ENCODE measurements at regions not wholly inside any gene's neighbourhood (a gene's known extent, or its start where the extent isn't known, plus 50 kb on each side); places are given as distances from the start of the nearest gene placed in this dataset.

- H3K4me3 ChIP-seq, result no peak overlapping the region
- DNase-seq (ENCODE audit: low read depth, low spot score), result no peak
- H3K9me3 ChIP-seq (ENCODE audit: low read depth, low read length), result no peaks in the 10 kb centered on the region
- TF ChIP-seq FOXP2 (optimal IDR thresholded peaks at IDR 0.05; ENCODE audit: control extremely low read depth, extremely low read length, insufficient read depth), result no peak
- no peak for TF ChIP-seq POLR2AphosphoS5 (IDR thresholded peaks at IDR 0.05; ENCODE audit: borderline replicate concordance, low read depth, low read length)
- TF ChIP-seq EZH2 (IDR thresholded peaks at IDR 0.05), result no peak
- H3K9ac ChIP-seq (ENCODE audit: insufficient read length), result no peak overlapping the region
- no peaks in the 10 kb centered on the region for H3K36me3 ChIP-seq (ENCODE audit: insufficient read depth, low read length)
- H3K27ac ChIP-seq, result no peak overlapping the region
Observed at GRCh38 chr1:2906620-2907019, 105.1 kb upstream of the TTC34 start.

GRCh38 chr1:2907051-2907450, 105.6 kb upstream of the TTC34 start:
- Histone ChIP-seq H3K9ac (ENCODE audit: insufficient read length) (no peak overlapping the region), H3K27ac (no peak overlapping the region), H3K36me3 (ENCODE audit: insufficient read depth, low read length) (no peaks in the 10 kb centered on the region), H3K4me3 (no peak overlapping the region), H3K9me3 (ENCODE audit: low read depth, low read length) (no peaks in the 10 kb centered on the region)
- DNase-seq (ENCODE audit: low read depth, low spot score), result no peak
- TF ChIP-seq EZH2 (IDR thresholded peaks at IDR 0.05), result no peak
- TF ChIP-seq POLR2AphosphoS5 (IDR thresholded peaks at IDR 0.05; ENCODE audit: borderline replicate concordance, low read depth, low read length), result no peak
- TF ChIP-seq FOXP2 (optimal IDR thresholded peaks at IDR 0.05; ENCODE audit: control extremely low read depth, extremely low read length, insufficient read depth), result no peak

- Histone ChIP-seq H3K4me3 (no peak overlapping the region), H3K9me3 (ENCODE audit: low read depth, low read length) (no peaks in the 10 kb centered on the region), H3K36me3 (ENCODE audit: insufficient read depth, low read length) (no peaks in the 10 kb centered on the region), H3K9ac (ENCODE audit: insufficient read length) (no peak overlapping the region), H3K27ac (no peak overlapping the region)
- no peak for DNase-seq (ENCODE audit: low read depth, low spot score)
- TF ChIP-seq POLR2AphosphoS5 (IDR thresholded peaks at IDR 0.05; ENCODE audit: borderline replicate concordance, low read depth, low read length) (no peak), EZH2 (IDR thresholded peaks at IDR 0.05) (no peak), FOXP2 (optimal IDR thresholded peaks at IDR 0.05; ENCODE audit: control extremely low read depth, extremely low read length, insufficient read depth) (no peak)
Observed at GRCh38 chr1:2908081-2908480, 106.6 kb upstream of the TTC34 start.

- Histone ChIP-seq H3K27ac (no peak overlapping the region), H3K36me3 (ENCODE audit: insufficient read depth, low read length) (no peaks in the 10 kb centered on the region), H3K4me3 (no peak overlapping the region), H3K9ac (ENCODE audit: insufficient read length) (no peak overlapping the region), H3K9me3 (ENCODE audit: low read depth, low read length) (no peaks in the 10 kb centered on the region)
- TF ChIP-seq POLR2AphosphoS5 (IDR thresholded peaks at IDR 0.05; ENCODE audit: borderline replicate concordance, low read depth, low read length) (no peak), FOXP2 (optimal IDR thresholded peaks at IDR 0.05; ENCODE audit: control extremely low read depth, extremely low read length, insufficient read depth) (no peak), EZH2 (IDR thresholded peaks at IDR 0.05) (no peak)
- no peak for DNase-seq (ENCODE audit: low read depth, low spot score)
Observed at GRCh38 chr1:2908561-2908960, 107.1 kb upstream of the TTC34 start.

- no peak for TF ChIP-seq POLR2AphosphoS5 (IDR thresholded peaks at IDR 0.05; ENCODE audit: borderline replicate concordance, low read depth, low read length)
- TF ChIP-seq EZH2 (IDR thresholded peaks at IDR 0.05), result no peak
- no peak for TF ChIP-seq FOXP2 (optimal IDR thresholded peaks at IDR 0.05; ENCODE audit: control extremely low read depth, extremely low read length, insufficient read depth)
- no peak for DNase-seq (ENCODE audit: low read depth, low spot score)
- no peaks in the 10 kb centered on the region for H3K9me3 ChIP-seq (ENCODE audit: low read depth, low read length)
- H3K9ac ChIP-seq (ENCODE audit: insufficient read length), result no peak overlapping the region
- no peak overlapping the region for H3K27ac ChIP-seq
- no peaks in the 10 kb centered on the region for H3K36me3 ChIP-seq (ENCODE audit: insufficient read depth, low read length)
- no peak overlapping the region for H3K4me3 ChIP-seq
Observed at GRCh38 chr1:2909797-2910196, 108.3 kb upstream of the TTC34 start.

GRCh38 chr1:2910211-2910610, 108.7 kb upstream of the TTC34 start:
- Histone ChIP-seq H3K36me3 (ENCODE audit: insufficient read depth, low read length) (no peaks in the 10 kb centered on the region), H3K27ac (no peak overlapping the region), H3K9ac (ENCODE audit: insufficient read length) (no peak overlapping the region), H3K4me3 (no peak overlapping the region), H3K9me3 (ENCODE audit: low read depth, low read length) (no peaks in the 10 kb centered on the region)
- no peak for TF ChIP-seq EZH2 (IDR thresholded peaks at IDR 0.05)
- TF ChIP-seq POLR2AphosphoS5 (IDR thresholded peaks at IDR 0.05; ENCODE audit: borderline replicate concordance, low read depth, low read length), result no peak
- no peak for TF ChIP-seq FOXP2 (optimal IDR thresholded peaks at IDR 0.05; ENCODE audit: control extremely low read depth, extremely low read length, insufficient read depth)
- no peak for DNase-seq (ENCODE audit: low read depth, low spot score)

GRCh38 chr1:2911421-2912178, 109.7 kb upstream of the ACTRT2 start:
- H3K4me3 ChIP-seq, result no peak overlapping the region
- H3K9ac ChIP-seq (ENCODE audit: insufficient read length), result no peak overlapping the region
- H3K36me3 ChIP-seq (ENCODE audit: insufficient read depth, low read length), result no peaks in the 10 kb centered on the region
- H3K27ac ChIP-seq, result no peak overlapping the region
- no peaks in the 10 kb centered on the region for H3K9me3 ChIP-seq (ENCODE audit: low read depth, low read length)
- no peak for DNase-seq (ENCODE audit: low read depth, low spot score)
- TF ChIP-seq POLR2AphosphoS5 (IDR thresholded peaks at IDR 0.05; ENCODE audit: borderline replicate concordance, low read depth, low read length), result no peak
- no peak for TF ChIP-seq EZH2 (IDR thresholded peaks at IDR 0.05)
- no peak for TF ChIP-seq FOXP2 (optimal IDR thresholded peaks at IDR 0.05; ENCODE audit: control extremely low read depth, extremely low read length, insufficient read depth)

- no peak for TF ChIP-seq EZH2 (IDR thresholded peaks at IDR 0.05)
- no peak for TF ChIP-seq POLR2AphosphoS5 (IDR thresholded peaks at IDR 0.05; ENCODE audit: borderline replicate concordance, low read depth, low read length)
- TF ChIP-seq FOXP2 (optimal IDR thresholded peaks at IDR 0.05; ENCODE audit: control extremely low read depth, extremely low read length, insufficient read depth), result no peak
- no peaks in the 10 kb centered on the region for H3K36me3 ChIP-seq (ENCODE audit: insufficient read depth, low read length)
- H3K9me3 ChIP-seq (ENCODE audit: low read depth, low read length), result no peaks in the 10 kb centered on the region
- no peak overlapping the region for H3K9ac ChIP-seq (ENCODE audit: insufficient read length)
- H3K4me3 ChIP-seq, result no peak overlapping the region
- DNase-seq (ENCODE audit: low read depth, low spot score), result no peak
- no peak overlapping the region for H3K27ac ChIP-seq
Observed at GRCh38 chr1:2912424-2913061, 108.7 kb upstream of the ACTRT2 start.
